Right kidney (tissue), 1 donor: ENCODE measurements at regions not wholly inside any gene's neighbourhood (a gene's known extent, or its start where the extent isn't known, plus 50 kb on each side); places are given as distances from the start of the nearest gene placed in this dataset.

Experiments
- DNase-seq: peaks from one replicate; pipeline ENCODE4 v3.0.0-alpha.2; 2016

DNA sequence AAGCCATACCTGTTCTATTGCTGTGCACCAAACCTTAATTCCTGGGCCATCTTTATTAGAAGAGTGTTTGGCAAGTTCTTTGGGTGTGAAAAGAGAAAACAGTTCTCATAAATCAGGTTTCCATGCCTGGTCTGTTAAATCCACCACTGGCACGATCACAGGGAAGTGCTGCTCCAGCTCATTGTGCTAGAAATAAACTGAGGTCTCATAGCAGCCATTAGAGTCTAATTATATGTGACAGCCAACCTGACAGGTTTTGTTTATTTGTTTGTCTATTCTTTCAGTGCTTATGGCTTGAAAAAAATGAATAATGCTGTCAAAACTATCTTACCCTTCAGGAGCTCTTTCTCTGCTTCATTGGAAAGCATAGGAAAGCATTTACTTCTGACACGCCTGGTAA lies 147.1 kb upstream of the CNTN6 start:
- DNase-seq = no peak

DNA sequence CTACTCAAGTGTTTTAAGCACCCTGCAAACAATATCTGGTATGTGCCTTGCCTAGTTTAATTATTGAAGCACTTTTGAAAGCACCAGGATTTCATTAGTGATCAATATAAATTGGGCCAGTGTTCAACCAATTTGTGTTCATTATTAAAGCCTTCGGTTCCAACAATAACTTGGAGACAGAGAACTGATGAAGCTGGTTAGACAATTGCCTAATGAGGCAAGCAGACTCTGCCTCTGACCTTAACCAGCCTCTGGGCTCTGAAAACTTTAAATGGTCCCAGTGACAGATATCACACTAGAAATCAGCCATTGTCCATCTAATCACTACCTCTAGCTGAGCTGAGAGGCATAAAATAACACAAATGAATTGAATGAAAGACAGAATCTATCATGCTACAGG lies 139.9 kb upstream of the CNTN6 start:
- no peak for DNase-seq

DNA sequence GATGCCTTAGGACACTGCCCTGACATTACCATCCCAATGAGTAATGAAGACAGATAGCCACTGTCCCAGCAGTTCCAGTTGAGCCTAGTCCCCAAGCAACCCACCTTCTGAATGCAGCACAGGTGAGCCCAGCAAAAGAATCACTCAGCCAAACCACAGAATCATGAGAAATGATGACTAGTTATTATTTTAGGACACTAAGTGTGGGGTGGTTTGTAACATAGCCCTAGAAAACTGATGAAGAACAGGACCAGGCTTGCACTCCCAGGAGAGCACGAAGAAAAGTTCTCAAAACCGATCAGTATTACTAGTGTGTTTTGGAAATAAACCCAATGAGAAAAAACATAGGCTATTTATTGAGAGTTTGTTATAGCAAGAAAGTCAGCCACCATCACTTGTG lies 129.6 kb upstream of the CNTN6 start:
- no peak for DNase-seq

GRCh38 chr3:963755-964154 lies 129.1 kb upstream of the CNTN6 start:
- DNase-seq = no peak

DNA sequence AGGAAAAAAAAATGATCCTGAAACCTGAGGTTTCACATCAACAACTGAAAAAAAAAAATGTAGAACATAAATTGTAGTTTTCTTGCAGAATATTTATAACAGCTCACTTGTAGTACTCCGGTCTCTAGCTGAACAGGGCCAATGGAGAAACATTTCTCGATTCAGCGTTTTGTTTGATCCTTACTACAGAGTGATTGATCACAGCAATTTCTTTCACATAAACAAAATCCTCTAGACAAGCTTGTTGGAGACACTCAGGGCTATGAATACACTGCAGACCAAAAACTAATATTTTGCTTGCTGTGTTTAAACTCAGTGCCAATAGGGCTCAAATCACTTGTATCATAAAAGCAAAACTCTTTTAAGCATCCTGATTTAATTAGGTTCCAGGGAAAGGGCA lies 127.0 kb upstream of the CNTN6 start:
- no peak for DNase-seq

GRCh38 chr3:966341-966740 lies 126.5 kb upstream of the CNTN6 start:
- no peak for DNase-seq

DNA sequence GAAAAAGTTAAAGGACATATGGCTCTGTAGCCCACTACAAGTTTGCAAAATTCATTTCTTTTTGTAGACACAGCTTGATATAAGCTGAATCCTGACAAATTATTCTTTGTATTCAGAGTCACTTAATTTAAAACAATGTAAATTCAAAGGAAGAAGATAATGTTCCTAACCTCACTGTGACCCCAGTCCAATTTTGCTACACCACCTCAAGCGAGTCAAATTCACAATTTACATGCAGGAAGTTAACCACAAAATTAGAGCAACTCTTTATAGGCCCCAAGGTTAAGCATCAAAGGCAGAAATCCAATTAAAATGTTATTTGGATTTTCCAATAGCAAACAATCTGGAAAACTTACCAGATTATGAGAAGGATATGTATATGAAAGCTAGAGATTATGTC lies 119.5 kb upstream of the CNTN6 start:
- DNase-seq = no peak

GRCh38 chr3:976006-976405 lies 116.8 kb upstream of the CNTN6 start:
- no peak for DNase-seq

DNA sequence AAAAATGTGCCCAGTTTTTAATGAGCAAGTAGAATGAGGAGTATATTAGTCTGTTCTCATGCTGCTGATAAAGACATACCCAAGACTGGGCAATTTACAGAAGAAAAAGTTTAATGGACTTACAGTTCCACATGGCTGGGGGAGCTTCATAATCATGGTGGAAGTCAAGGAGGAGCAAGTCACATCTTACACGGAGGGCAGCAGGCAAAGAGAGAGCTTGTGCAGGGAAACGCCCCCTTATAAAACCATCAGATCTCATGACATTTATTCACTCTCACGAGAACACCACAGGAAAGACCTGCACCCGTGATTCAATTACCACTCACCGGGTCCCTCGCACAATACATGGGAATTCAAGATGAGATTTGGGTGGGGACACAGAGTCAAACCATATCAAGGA lies 111.7 kb upstream of the CNTN6 start:
- no peak for DNase-seq

DNA sequence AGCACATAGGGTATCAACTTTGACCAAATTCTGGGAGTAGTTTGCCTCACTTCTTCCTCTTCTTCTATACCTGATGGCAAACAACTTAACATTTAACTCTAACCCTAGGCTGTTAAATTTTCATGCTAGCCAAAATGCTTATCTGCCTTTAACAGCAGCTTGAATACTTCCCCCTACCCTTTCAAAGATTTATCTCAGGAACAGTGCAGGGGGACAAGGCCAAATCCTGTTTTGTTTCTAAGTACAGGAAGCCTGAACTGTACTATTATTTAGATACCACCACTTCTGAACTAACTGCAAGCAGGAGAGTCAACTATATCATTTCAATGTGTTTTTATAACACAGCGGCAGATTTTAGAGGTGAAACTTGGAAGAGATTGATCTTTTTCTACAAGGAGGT lies 104.0 kb upstream of the CNTN6 start:
- no peak for DNase-seq

GRCh38 chr3:992871-993270 lies 100.0 kb upstream of the CNTN6 start:
- no peak for DNase-seq

- DNase-seq = no peak
These were observed 90.8 kb upstream of the CNTN6 start for GRCh38 chr3:1002010-1002409.

GRCh38 chr3:1007866-1008265 lies 85.0 kb upstream of the CNTN6 start:
- no peak for DNase-seq

DNA sequence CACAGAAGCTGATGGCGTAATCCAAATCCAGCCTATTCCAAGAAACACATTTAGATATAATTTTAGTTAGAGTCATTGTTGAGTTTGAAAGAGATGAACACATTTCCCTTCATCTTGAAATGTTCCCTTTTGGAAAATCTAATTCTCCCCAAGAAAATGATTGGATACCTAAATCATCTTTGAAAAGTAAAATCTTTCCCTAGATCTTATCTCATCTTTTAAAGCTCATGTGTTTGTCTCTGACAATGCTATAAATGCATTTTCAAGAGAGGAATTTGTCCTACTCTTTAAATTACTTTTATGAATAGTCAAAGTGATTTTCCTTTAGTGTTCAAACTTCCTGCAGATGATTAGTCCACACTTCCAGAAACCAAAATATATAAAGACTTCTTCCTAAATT lies 82.6 kb upstream of the CNTN6 start:
- DNase-seq = no peak

- no peak for DNase-seq
These were observed 77.0 kb upstream of the CNTN6 start for GRCh38 chr3:1015826-1016225.

DNA sequence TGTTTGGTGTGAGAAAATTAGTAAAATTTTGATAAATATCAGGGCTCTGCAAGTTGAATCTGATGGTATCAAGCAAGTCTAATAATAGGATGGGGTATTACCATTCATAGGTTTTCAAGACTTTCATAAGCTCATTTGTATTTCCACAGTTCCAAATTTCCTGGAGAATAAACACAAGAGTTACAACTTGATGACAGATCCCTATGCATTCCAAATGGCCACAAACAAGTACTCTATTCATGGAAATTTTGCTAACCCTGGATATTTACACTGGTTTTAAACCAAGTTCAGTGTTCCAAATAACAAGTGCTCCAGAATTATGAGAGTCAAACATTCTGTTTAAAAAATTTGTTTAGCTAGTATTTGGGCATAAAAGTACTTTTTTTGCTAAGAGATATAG lies 75.0 kb upstream of the CNTN6 start:
- DNase-seq = no peak

- no peak for DNase-seq
These were observed 73.7 kb upstream of the CNTN6 start for GRCh38 chr3:1019157-1019556.

DNA sequence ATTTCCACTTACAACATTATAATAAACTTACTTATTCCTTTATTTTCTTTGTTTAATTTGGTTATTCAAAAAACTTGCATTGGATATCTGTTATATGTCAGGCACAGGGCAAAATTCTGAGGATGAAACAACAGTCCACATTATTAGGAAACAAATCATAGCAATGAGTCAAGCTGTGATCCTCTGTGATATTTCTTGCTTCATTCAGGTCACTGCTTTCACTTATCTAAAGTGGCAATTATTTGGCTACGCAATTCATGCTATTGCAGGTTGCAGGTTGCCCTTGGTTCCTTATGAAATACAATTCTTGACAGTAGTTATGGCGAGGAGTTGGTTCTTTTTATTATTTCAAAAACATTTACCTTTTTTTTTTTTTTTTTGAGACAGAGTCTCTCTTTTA lies 66.4 kb upstream of the CNTN6 start:
- DNase-seq = no peak

- DNase-seq = no peak
These were observed 56.5 kb upstream of the CNTN6 start for GRCh38 chr3:1036207-1036826.

DNA sequence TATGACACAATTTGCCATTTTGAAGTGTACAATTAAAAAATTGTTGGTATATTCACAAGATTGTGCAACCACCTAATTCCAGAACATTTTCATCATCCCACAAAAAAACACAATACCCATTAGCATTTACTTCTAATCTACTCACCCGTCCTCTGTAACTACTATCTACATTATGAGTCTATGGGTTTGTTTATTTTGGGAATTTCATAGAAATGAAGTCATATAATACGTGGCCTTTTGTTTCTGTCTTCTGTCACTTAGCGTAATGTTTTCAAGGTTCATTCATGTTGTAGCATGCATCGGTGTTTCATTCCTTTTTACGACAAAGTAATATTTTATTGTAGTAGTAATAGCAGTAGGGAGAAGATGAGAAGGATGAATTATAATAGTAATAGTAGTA lies 55.2 kb upstream of the CNTN6 start:
- no peak for DNase-seq
